OCI-LY1 (cell line): ENCODE measurements at regions not wholly inside any gene's neighbourhood (a gene's known extent, or its start where the extent isn't known, plus 50 kb on each side); places are given as distances from the start of the nearest gene placed in this dataset.

Experiments
- H2AFZ ChIP-seq: fragments of 200-600 bp; sonication (generic), shearing (Covaris generic); 2 replicates; pipeline ENCODE4 v1.6.0; 2014; ENCODE audit warnings: antibody characterized with exemption, mild to moderate bottlenecking, low read length
- H3F3A ChIP-seq: fragments of 200-600 bp; sonication (generic), shearing (Covaris generic); 2 replicates; pipeline ENCODE4 v1.6.0; 2014; ENCODE audit warnings: mild to moderate bottlenecking, antibody characterized with exemption, low read length, moderate library complexity; ENCODE audit not compliant: insufficient read depth
- H3K27ac ChIP-seq: fragments of 200-600 bp; sonication (generic); 2 replicates; pipeline ENCODE4 v1.5.1; 2014; ENCODE audit warnings: low read length, mixed run types, mild to moderate bottlenecking, low read depth; ENCODE audit not compliant: poor library complexity, severe bottlenecking
- H3K27me3 ChIP-seq: fragments of 200-600 bp; sonication (generic); 2 replicates; pipeline ENCODE4 v1.6.0; 2014; ENCODE audit warnings: antibody characterized with exemption, mild to moderate bottlenecking, low read length, moderate library complexity; ENCODE audit not compliant: insufficient read depth
- H3K36me3 ChIP-seq: fragments of 200-600 bp; sonication (generic); 2 replicates; pipeline ENCODE4 v1.6.1; 2014; ENCODE audit warnings: mild to moderate bottlenecking, antibody characterized with exemption, low read length, moderate library complexity, mixed read lengths; ENCODE audit not compliant: insufficient read depth
- H3K4me1 ChIP-seq: fragments of 200-600 bp; sonication (generic); 2 replicates; pipeline ENCODE4 v1.5.1; 2014; ENCODE audit warnings: mild to moderate bottlenecking, low read length, moderate library complexity; ENCODE audit not compliant: insufficient read depth, severe bottlenecking
- H3K4me2 ChIP-seq: fragments of 200-600 bp; sonication (generic), shearing (Covaris generic); 2 replicates; pipeline ENCODE4 v1.6.1; 2014; ENCODE audit warnings: low read length
- H3K4me3 ChIP-seq: fragments of 200-600 bp; sonication (generic); 2 replicates; pipeline ENCODE4 v1.5.1; 2014; ENCODE audit warnings: low read length, low read depth, mild to moderate bottlenecking, mixed read lengths; ENCODE audit not compliant: poor library complexity, severe bottlenecking
- H3K79me2 ChIP-seq: fragments of 200-600 bp; shearing (Covaris generic); 2 replicates; pipeline ENCODE4 v1.6.1; 2016; ENCODE audit warnings: mixed run types, low read length, mixed read lengths; ENCODE audit not compliant: insufficient read depth
- H3K9ac ChIP-seq: fragments of 200-600 bp; sonication (generic), shearing (Covaris generic); 2 replicates; pipeline ENCODE4 v1.6.1; 2014; ENCODE audit warnings: mild to moderate bottlenecking, low read length, mixed read lengths
- H3K9me2 ChIP-seq: fragments of 200-600 bp; sonication (generic), shearing (Covaris generic); 2 replicates; pipeline ENCODE4 v1.6.1; 2014; ENCODE audit warnings: low read depth, mild to moderate bottlenecking, low read length, mixed read lengths
- H3K9me3 ChIP-seq: fragments of 200-600 bp; shearing (Covaris generic); 2 replicates; pipeline ENCODE4 v1.6.1; 2014; ENCODE audit warnings: low read length, mixed read lengths
- H4K20me1 ChIP-seq: fragments of 200-600 bp; sonication (generic), shearing (Covaris generic); 2 replicates; pipeline ENCODE4 v1.6.0; 2016; ENCODE audit warnings: mild to moderate bottlenecking, low read length; ENCODE audit not compliant: insufficient read depth
- CTCF ChIP-seq: fragments of 200-600 bp; sonication (generic), shearing (Covaris generic); IDR thresholded peaks from 2 replicates; pipeline ENCODE4 v1.5.1; 2017; ENCODE audit warnings: mild to moderate bottlenecking, antibody characterized with exemption, low read length, moderate library complexity, mixed read lengths
- EZH2 ChIP-seq: fragments of 200-600 bp; sonication (generic), shearing (Covaris generic); IDR thresholded peaks from 2 replicates; pipeline ENCODE4 v1.8.0; 2017; ENCODE audit warnings: borderline replicate concordance, mixed run types, mild to moderate bottlenecking, antibody characterized with exemption, low read length, moderate library complexity, mixed read lengths

GRCh38 chr9:75626860-75627259, 263.6 kb upstream of the PCSK5 start:
- Histone ChIP-seq H3K27ac (peak overlapping the region; percentile 37), H3K36me3 (peaks cover 4% of the 10 kb centered on the region; the same call in 1 of the 2 replicates), H3F3A (no peaks in the 10 kb centered on the region), H3K4me2 (no peak overlapping the region), H3K27me3 (no peaks in the 10 kb centered on the region), H3K4me1 (peaks cover 41% of the 10 kb centered on the region), H3K9me2 (no peaks in the 10 kb centered on the region), H3K9ac (no peak overlapping the region), H4K20me1 (no peaks in the 10 kb centered on the region), H3K4me3 (no peak overlapping the region), H3K79me2 (no peaks in the 10 kb centered on the region), H2AFZ (0 out of 2 replicates have a peak overlapping the region, but pooled peaks have one; percentile 63), H3K9me3 (no peaks in the 10 kb centered on the region; the same call in 1 of the 2 replicates)
- no peak for TF ChIP-seq CTCF
- no peak for TF ChIP-seq EZH2

- no peaks in the 10 kb centered on the region for H3K9me2 ChIP-seq
- no peaks in the 10 kb centered on the region for H3K27me3 ChIP-seq
- H3K4me2 ChIP-seq, result no peak overlapping the region
- H4K20me1 ChIP-seq, result no peaks in the 10 kb centered on the region
- H3K4me3 ChIP-seq, result no peak overlapping the region
- peaks cover 5% of the 10 kb centered on the region; the same call in 1 of the 2 replicates for H3F3A ChIP-seq
- H3K4me1 ChIP-seq, result peaks cover 38% of the 10 kb centered on the region
- no peak overlapping the region for H3K9ac ChIP-seq
- no peak for TF ChIP-seq EZH2
- TF ChIP-seq CTCF, result no peak
- H3K27ac ChIP-seq, result no peak overlapping the region
- no peaks in the 10 kb centered on the region for H3K79me2 ChIP-seq
- no peak overlapping the region for H2AFZ ChIP-seq
- H3K36me3 ChIP-seq, result peaks cover 4% of the 10 kb centered on the region; the same call in 1 of the 2 replicates
- H3K9me3 ChIP-seq, result no peaks in the 10 kb centered on the region; the same call in 1 of the 2 replicates
Measured at GRCh38 chr9:75628952-75629351, 261.5 kb upstream of the PCSK5 start.

- peak overlapping the region; percentile 23; the same call in 1 of the 2 replicates for H3K4me2 ChIP-seq
Measured at GRCh38 chr9:75633451-75634057, 256.9 kb upstream of the PCSK5 start.

More at GRCh38 chr9:75633451-75634057, 256.9 kb upstream of the PCSK5 start:
- H3K79me2 ChIP-seq, result no peaks in the 10 kb centered on the region
- no peaks in the 10 kb centered on the region for H3K9me2 ChIP-seq
- no peak overlapping the region for H2AFZ ChIP-seq
- H3K4me1 ChIP-seq, result peaks cover 50% of the 10 kb centered on the region
- peaks cover 5% of the 10 kb centered on the region; the same call in 1 of the 2 replicates for H3F3A ChIP-seq
- no peaks in the 10 kb centered on the region for H3K9me3 ChIP-seq
- H3K27ac ChIP-seq, result peak overlapping the region; percentile 60
- H3K36me3 ChIP-seq, result no peaks in the 10 kb centered on the region
- no peaks in the 10 kb centered on the region for H4K20me1 ChIP-seq
- H3K4me3 ChIP-seq, result no peak overlapping the region
- TF ChIP-seq CTCF (no peak), EZH2 (no peak)
- H3K27me3 ChIP-seq, result no peaks in the 10 kb centered on the region
- H3K9ac ChIP-seq, result peak overlapping the region; percentile 16; the same call in 1 of the 2 replicates
